Neural progenitor cell (in vitro differentiated cells): ENCODE measurements at regions not wholly inside any gene's neighbourhood (a gene's known extent, or its start where the extent isn't known, plus 50 kb on each side); places are given as distances from the start of the nearest gene placed in this dataset.

ENCODE experiments used
- CTCF ChIP-seq: fragments of 200-600 bp; sonication (generic); IDR thresholded peaks from 2 replicates; pipeline ENCODE4 v1.5.1; 2017; ENCODE audit warnings: antibody characterized with exemption, mild to moderate bottlenecking
- EZH2 ChIP-seq: fragments of 200-600 bp; sonication (generic); IDR thresholded peaks from 2 replicates; pipeline ENCODE4 v1.6.1; 2017; ENCODE audit warnings: antibody characterized with exemption, mild to moderate bottlenecking, moderate library complexity
- EZH2phosphoT487 ChIP-seq: fragments of 200-600 bp; sonication (generic); IDR thresholded peaks from 2 replicates; pipeline ENCODE4 v1.6.1; 2017; ENCODE audit warnings: antibody characterized with exemption

GRCh38 chr18:31223371-31223770, 60.7 kb upstream of the DSC1 start:
- TF ChIP-seq CTCF = no peak
- TF ChIP-seq EZH2 = no peak
- TF ChIP-seq EZH2phosphoT487 = no peak
